Stomach (tissue), 4 donors: ENCODE measurements at regions not wholly inside any gene's neighbourhood (a gene's known extent, or its start where the extent isn't known, plus 50 kb on each side); places are given as distances from the start of the nearest gene placed in this dataset.

Experiments used
- POLR2A ChIP-seq, 4 donors: fragments of 450-650 bp; IDR thresholded peaks; one replicate each; pipeline ENCODE4 v1.6.1; 2016; ENCODE audit warnings: antibody characterized with exemption in 4 of 4, control low read depth in 2 of 4, mild to moderate bottlenecking in 1 of 4, moderate library complexity in 1 of 4
- TF ChIP-seq, protein P1 (sequence below), 7 experiments: fragments of 450-650 bp in 4 of 7; fragments of 200-600 bp in 3 of 7; sonication (generic) in 3 of 7; IDR thresholded peaks; one replicate each; pipeline ENCODE4 v1.5.1; 2016 to 2019; ENCODE audit warnings: antibody characterized with exemption in 7 of 7, control low read depth in 2 of 7, mild to moderate bottlenecking in 1 of 7

DNA sequence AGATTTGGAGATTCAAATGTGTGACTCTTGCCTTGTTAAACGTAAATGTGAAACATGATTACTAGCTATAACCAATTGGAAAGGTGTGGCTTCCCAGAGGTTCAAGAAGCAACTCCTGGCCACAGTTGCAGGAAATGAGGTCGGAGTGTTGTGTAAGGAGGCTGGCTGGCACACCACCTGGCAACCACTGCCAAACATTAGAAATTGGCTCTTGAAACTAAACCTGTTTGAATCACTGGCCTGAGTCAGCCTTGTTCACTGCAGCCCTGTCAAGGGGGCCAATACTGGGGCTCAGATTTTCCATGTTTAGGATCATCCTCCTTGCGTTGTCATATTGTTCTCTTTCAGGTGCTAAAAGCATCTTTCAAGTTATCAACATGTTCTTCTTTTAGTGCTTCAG, 206.3 kb downstream of the ARL6IP6 start:
- TF ChIP-seq POLR2A (IDR thresholded peaks at IDR 0.05), result no peak
- TF ChIP-seq, protein P1, sequence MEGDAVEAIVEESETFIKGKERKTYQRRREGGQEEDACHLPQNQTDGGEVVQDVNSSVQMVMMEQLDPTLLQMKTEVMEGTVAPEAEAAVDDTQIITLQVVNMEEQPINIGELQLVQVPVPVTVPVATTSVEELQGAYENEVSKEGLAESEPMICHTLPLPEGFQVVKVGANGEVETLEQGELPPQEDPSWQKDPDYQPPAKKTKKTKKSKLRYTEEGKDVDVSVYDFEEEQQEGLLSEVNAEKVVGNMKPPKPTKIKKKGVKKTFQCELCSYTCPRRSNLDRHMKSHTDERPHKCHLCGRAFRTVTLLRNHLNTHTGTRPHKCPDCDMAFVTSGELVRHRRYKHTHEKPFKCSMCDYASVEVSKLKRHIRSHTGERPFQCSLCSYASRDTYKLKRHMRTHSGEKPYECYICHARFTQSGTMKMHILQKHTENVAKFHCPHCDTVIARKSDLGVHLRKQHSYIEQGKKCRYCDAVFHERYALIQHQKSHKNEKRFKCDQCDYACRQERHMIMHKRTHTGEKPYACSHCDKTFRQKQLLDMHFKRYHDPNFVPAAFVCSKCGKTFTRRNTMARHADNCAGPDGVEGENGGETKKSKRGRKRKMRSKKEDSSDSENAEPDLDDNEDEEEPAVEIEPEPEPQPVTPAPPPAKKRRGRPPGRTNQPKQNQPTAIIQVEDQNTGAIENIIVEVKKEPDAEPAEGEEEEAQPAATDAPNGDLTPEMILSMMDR (IDR thresholded peaks at IDR 0.05), result no peak
